NCI-H128 (cell line): ENCODE measurements at regions not wholly inside any gene's neighbourhood (a gene's known extent, or its start where the extent isn't known, plus 50 kb on each side); places are given as distances from the start of the nearest gene placed in this dataset.
"Not testable (repeated sequence)": the region's sequence is repeated elsewhere in the genome, so short reads cannot be mapped to it uniquely, and the experiment has no call there.

Source experiments
- DNase-seq: peaks from one replicate; lab custom pipeline; 2025; ENCODE audit not compliant: unreplicated experiment; lab: John Stamatoyannopoulos, UW

DNA sequence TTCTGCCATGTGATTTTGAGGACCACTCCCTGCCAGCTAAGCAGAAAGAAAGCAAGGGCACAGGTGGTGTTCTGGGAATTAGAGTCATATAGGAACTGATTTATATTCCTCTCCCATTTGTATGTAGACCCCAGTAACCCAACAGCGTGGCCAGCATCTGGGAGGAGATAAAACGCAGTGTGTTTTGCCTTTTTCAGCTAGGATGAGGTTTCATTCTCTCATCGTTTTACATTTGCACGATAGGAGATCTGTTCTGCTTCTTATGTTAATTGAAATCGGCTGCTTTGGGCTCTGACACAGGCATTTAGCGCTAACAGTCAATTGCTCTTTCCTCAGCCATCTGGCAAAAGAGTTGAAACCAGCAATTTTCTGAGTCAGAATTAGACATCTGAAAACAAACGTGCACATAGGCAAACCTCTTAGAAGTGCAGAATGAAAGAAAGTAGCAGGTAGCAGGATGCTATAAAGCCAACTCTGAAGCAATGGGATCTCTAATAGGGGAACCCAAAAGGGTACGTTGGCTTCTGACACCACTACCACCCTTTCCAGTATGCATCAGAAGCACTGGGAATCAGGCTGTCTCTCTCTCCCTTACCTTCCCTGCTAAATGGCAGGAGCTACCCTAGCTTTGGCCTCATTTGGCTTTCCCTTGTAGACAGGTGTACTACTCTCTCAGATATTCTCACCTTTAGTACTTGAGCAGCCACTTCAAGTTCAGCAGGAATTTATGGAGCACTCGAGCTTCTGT lies 219.1 kb downstream of the PHLDA1 start:
- peak; percentile 22 for DNase-seq

GRCh38 chr12:75809746-75810145 lies 221.8 kb downstream of the PHLDA1 start:
- no peak for DNase-seq

GRCh38 chr12:75807494-75807893 lies 224.1 kb downstream of the PHLDA1 start:
- no peak for DNase-seq

DNA sequence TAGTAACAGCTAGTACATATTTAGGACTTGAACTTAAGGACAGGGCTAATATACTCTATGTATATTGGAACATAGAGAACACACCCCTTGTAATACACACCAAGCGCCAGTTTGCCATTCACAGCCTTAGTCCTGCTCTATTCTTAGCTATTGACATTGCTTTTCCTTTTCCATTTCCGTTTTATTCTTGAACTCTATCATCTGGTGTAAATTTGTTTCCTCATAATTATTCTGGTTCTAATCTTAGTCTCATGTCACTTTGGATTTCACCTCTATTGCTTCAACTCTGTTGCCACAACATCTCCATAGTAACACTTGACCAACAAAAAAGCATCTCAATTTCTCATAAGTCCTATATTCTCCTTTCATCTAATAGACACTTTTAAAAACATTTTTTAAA lies 225.7 kb downstream of the PHLDA1 start:
- DNase-seq = no peak

DNA sequence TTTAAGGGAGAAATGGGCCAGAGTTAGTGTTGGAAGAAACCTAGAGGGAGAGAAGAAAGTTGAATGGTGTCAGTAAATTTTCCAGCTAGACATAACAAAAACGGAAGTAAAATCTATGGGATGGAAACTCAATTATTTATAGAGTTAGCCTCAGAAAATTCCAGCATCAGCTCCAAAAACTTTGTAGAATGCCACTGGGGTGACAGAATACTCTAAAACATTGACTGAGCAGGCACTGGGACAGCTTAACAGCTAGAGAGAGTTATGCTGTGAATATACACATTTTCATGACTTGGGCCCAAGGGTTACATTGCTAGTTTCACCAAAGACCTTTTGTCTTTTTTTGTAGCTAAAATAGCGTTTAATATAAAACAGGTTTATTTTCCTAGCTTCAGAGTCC lies 226.3 kb downstream of the PHLDA1 start:
- DNase-seq = no peak

DNA sequence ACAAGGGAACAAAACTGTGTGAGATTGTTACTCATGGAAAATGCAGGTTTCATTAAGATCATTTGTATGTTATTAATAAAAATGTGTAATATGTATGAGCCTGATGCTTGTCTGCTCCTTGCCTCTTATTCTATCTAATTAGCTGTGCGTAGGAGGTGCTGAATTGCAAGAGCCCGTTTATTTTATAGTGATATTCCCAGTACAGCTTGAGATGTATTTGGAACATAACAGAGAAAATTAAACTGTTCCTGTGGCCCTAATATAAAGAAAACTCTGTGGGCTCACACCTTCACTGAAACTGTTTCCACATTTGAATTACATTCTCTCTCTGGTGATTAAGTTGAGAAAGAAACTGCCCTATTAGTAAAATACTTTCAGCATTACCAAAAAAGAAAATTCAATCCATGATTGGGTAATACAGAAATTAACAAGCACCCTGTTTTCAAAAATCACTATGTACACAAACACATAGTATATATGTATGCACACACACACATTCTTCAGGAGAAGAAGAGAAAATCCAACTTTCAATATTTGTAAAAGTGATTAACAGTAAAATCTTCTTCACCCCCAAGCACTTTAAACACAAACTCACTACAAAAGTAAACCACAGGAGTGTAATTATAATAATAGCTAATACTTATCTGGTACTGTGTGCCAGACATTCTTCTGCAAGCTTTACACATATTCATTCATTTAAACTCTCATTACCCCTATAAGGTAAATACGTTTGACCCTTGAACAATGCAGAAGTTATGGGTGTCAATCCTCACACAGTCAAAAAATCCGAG lies 233.2 kb downstream of the PHLDA1 start:
- no peak for DNase-seq

DNA sequence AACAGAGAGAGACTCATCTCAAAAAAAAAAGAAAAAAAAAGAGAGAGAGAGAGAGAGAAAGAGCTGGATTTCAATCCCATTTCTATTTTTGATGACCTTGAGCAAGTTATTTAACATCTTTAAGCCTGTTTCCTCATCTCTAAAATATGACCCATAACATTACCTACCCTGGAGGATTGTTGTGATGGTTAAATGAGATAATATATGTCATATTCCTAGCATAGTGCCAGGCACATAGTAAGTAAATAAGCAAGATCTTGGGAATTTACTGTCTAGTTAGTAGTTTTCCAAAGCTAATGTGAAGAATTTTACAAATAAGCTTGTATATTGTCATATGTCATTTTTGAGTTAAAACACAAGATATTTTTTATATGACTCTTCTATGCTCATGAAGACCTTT lies 236.5 kb downstream of the PHLDA1 start:
- DNase-seq = no peak

DNA sequence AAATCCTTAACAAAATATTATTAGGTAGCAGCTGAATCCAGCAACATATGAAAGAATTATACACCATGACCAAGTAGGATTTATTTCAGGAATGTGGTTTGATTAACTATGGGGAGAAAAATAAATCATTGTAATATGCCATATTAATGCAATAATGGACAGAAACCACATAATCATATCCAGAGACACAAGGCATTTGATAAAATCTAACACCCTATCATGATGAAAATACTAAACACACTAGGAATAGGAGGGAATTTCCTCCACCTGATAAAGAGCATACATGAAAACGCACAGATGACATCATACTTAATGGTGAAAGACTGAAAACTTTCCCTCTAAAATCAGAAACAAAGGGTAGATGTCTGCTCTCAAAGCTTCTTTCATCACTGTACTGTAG lies 238.9 kb downstream of the PHLDA1 start:
- no peak for DNase-seq

GRCh38 chr12:75790219-75790618 lies 241.4 kb downstream of the PHLDA1 start:
- no peak for DNase-seq

DNA sequence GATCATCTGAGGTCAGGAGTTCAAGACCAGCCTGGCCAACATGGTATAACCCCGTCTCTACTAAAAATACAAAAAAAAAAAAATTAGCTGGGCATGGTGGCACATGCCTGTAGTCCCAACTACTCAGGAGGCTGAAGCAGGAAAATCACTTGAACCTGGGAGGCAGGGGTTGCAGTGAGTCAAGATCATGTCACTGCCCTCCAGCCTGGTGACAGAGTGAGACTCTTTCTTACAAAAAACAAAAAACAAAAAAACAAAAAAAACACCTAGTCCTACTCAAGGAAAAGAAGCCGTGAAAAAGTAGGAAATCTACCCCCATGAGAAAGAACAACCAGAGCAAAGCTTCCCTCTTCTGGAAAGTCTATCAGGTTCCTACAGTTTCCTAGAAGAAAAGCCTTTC lies 244.4 kb downstream of the PHLDA1 start:
- not testable (repeated sequence) for DNase-seq

DNA sequence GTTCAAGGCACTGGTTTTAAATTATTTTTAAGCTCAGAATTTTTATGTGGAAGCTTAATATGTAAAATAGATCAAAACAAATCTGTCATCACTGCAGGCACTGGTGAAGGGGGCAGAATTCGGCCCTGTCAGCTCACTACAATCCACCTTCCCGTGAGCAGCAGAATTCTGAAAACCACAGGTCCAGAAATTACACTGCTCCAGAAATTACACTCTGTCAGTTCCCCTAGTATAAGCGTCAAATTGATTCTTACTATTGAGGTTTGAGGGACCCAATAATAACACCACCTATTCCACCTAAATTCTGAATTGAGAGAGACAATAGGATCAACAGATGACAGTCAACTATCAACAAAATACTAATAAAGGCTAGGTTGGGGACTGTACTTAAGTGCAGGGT lies 245.5 kb downstream of the PHLDA1 start:
- no peak for DNase-seq

DNA sequence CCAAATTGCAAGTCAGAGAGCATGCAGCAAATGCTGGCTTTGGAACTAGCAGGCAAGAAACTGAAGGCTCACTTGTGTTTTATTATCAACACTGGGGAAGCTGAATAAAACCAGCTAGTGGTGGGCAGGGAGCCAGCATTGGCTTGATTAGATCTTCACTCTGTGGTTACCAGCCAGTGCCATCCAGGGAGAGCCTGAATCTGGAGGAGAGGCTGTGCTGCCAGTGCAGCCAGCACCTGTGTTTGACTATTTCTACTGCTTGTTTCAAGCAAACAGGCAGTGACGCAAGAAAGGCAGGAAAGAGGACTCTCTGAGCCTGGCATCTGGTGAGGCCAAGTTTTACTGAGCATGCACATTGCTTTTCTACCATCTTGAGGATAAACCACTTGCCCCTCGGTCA lies 247.0 kb downstream of the PHLDA1 start:
- DNase-seq = peak; percentile 59

DNA sequence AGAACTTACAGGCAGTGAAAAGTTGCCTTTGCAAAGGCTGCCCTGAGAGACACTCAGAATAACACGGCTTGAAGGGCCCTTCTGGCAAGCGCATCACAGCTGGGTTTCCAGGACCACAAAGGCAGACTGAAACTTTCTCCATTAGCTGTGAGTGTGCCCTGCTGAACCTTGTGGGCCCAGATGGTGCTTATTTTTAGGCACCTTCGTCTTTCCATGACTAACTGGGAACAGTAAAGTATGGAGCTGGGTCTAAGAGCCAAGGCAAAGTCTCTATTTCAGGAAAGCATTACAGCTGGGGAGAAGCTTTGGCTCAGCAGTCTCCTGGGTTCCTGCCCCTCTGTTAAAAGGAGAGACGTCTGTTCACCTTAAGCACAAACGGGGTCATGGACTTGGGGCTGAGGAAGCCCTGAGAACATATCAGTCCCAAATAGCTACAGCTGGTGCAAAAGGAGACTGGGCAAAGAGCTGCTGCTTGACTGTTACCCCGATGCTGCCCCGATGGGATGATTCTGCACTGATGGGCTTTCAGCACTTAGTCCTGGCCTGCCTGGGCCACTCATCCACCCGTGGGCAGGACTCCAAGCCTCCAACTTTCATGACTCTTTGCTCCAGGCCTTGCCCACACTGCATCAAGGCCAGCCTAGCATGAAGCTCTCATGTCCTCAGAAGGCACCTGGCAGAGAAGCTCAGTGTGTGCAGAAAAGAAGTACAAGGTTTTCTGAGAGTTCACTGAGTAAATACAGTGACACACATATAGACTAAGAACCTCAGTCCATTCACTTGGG lies 248.3 kb downstream of the PHLDA1 start:
- DNase-seq = no peak

GRCh38 chr12:75782069-75782581 lies 249.5 kb downstream of the PHLDA1 start:
- no peak for DNase-seq

DNA sequence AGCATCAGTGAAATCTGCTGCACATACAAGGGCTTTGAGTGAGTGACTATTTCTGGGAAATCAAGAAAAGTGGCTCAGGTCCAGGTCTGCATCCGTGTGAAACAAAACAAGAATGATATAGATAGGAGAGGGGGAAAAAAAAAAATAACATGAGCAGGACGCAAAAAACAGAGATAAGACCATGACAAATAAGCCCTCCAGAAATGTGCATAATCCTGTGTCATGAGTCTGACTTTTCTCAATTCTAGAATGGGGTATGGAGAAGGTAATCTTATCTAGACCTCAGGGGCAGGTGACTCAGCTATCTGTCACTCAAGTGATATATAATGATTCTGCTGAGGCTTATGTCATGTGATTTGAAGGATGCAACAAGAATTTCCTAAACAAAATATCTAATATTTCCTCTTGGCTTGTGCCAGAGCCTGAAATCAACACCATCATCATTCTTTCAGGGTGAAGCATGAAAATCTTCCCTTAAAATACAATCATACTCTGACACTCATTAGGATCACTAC lies 250.0 kb downstream of the PHLDA1 start:
- DNase-seq = no peak

DNA sequence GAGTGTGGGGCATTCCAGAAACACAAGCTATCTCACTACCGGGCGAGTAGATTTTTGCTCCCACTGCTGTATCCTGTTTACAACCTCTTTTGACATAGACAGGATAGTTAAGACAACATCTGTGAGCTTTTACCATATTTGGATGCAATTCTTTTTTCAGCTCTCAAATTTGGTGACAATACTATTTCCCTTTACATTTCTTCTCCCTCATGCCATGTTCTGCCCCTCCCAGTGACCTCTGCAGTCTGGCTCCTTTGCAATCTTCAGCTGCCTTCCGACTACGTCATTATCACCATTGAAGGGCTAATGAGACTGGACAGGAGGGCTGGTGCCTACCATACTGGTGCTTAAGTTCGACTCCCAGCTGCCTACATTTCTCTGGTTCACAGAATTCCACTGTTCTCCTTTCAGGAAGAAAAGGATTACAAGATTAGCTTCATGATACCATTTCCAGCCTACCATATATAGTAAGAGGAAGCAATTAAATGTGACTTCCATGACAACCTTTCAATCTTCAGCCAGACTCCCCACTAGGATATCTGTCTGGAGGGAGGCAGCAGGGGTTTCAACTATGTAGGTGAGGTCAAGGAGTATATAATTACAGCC lies 251.6 kb downstream of the PHLDA1 start:
- no peak for DNase-seq

GRCh38 chr12:75774261-75775052 lies 257.1 kb downstream of the PHLDA1 start:
- no peak for DNase-seq

GRCh38 chr12:75773377-75773776 lies 258.2 kb downstream of the PHLDA1 start:
- DNase-seq = no peak

DNA sequence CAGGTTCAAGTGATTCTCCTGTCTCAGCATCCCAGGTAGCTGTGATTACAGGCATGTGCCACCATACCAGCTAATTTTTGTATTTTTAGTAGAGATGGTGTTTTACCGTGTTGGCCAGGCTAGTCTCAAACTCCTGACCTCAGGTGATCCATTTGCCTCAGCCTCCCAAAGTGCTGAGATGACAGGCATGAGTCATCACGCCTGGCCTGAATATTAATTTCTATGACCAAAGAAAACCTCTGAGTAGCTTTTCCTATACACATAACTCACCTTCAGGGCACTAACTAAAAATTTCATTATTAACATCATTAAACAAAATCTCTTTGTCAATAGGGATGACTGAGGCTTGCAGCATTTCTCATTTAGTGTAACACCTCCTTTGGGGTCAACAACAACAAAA lies 259.6 kb upstream of the KRR1 start:
- DNase-seq = no peak

- DNase-seq = no peak
Observed at GRCh38 chr12:75767957-75768356, 256.5 kb upstream of the KRR1 start.
